ENCODE measurements at regions not wholly inside any gene's neighbourhood (a gene's known extent, or its start where the extent isn't known, plus 50 kb on each side); places are given as distances from the start of the nearest gene placed in this dataset.

DNA sequence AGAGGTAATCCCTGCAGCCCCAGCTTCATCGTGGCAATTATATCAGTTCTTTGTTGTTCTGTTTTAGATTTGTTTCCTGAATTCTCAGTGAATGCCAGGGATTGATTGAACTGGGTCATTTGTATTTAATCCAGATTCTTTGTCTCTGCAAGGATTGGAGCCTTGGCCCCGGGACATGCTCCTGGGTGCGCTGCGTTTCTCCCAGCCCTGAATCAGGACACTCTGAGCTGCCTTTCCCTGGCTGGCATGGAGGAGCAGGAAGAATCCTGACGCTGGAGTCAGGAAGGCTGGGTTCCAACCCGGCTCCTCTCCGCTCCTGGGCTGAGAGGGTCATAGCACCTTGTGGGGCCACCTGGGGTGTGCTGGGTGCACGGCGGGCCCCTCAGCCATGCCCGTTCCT is 545.6 kb downstream of the QKI start:
- Histone ChIP-seq H3K27me3 (replicated peaks; ENCODE audit: insufficient read depth) (peaks cover 3% of the 10 kb centered on the region; the same call in 1 of the 2 replicates), H3K36me3 (ENCODE audit: low read depth) (no peaks in the 10 kb centered on the region), H3K9ac (no peak overlapping the region), H3K9me3 (ENCODE audit: low read depth) (no peaks in the 10 kb centered on the region), H3K9me2 (ENCODE audit: insufficient read depth) (no peaks in the 10 kb centered on the region), H4K20me1 (ENCODE audit: insufficient read depth) (no peaks in the 10 kb centered on the region), H2AFZ (no peak overlapping the region), H3K4me2 (ENCODE audit: unreplicated experiment) (no peak overlapping the region), H3F3A (ENCODE audit: insufficient read depth) (0 out of 2 replicates have a peak, but pooled peaks cover 5% of the 10 kb centered on the region), H3K4me3 (no peak overlapping the region), H3K79me2 (ENCODE audit: insufficient read depth) (no peaks in the 10 kb centered on the region), H3K4me1 (ENCODE audit: insufficient read depth) (peaks cover 4% of the 10 kb centered on the region; the same call in 1 of the 2 replicates), H3K27ac (no peak overlapping the region)
- TF ChIP-seq EZH2phosphoT487 (IDR thresholded peaks at IDR 0.05; ENCODE audit: insufficient read depth, low read depth) (no peak), EZH2 (IDR thresholded peaks at IDR 0.05; ENCODE audit: insufficient read depth, poor library complexity, severe bottlenecking) (no peak)
- no peak for DNase-seq
- 28 to 30% methylated on average over 10 of the region's 10 CpGs for WGBS, 2 experiments (ENCODE audit: low coverage in 1 of 2, low lambda C conversion rate in 2 of 2, missing lambda C conversion rate in 2 of 2)
- in situ Hi-C loops (cut with MboI): loop anchor here (25.0 kb wide), 2 partner anchors 773 to 1098 kb away; no protein-coding TSS in a partner anchor

DNA sequence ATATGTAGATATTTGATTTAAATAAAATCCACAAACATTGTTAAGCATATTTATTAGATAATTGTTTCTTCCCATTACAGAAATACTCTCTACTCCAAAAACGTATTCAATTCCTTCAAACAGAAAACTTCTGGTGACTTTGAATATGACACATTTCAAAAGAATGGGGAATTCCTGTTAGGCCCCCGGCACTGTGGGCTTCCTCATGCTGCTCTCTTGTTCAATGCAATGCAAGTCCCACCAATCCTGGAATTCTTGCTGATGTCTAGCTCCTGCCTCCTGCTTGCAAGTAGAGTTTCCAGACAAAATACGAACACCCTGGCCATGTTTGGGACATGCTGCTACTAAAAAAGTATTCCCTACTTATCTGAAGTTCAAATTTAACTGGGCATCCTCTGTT is 544.1 kb downstream of the QKI start:
- no peaks in the 10 kb centered on the region for H3K36me3 ChIP-seq (ENCODE audit: low read depth)
- H2AFZ ChIP-seq: no peak overlapping the region
- H3K27me3 ChIP-seq (replicated peaks; ENCODE audit: insufficient read depth): peaks cover 3% of the 10 kb centered on the region; the same call in 1 of the 2 replicates
- H3K4me1 ChIP-seq (ENCODE audit: insufficient read depth): peaks cover 4% of the 10 kb centered on the region; the same call in 1 of the 2 replicates
- H3F3A ChIP-seq (ENCODE audit: insufficient read depth): 0 out of 2 replicates have a peak, but pooled peaks cover 10% of the 10 kb centered on the region
- H3K9me3 ChIP-seq (ENCODE audit: low read depth): no peaks in the 10 kb centered on the region
- H3K79me2 ChIP-seq (ENCODE audit: insufficient read depth): no peaks in the 10 kb centered on the region
- no peaks in the 10 kb centered on the region for H3K9me2 ChIP-seq (ENCODE audit: insufficient read depth)
- no peak overlapping the region for H3K27ac ChIP-seq
- DNase-seq: peak; percentile 19
- TF ChIP-seq EZH2 (IDR thresholded peaks at IDR 0.05; ENCODE audit: insufficient read depth, poor library complexity, severe bottlenecking): no peak
- TF ChIP-seq EZH2phosphoT487 (IDR thresholded peaks at IDR 0.05; ENCODE audit: insufficient read depth, low read depth): no peak
- in situ Hi-C loops (cut with MboI): loop anchor here (10.0 to 25.0 kb wide), 3 partner anchors 524 to 1096 kb away; no protein-coding TSS in a partner anchor
- no peak overlapping the region for H3K9ac ChIP-seq
- H3K4me3 ChIP-seq: no peak overlapping the region
- H3K4me2 ChIP-seq (ENCODE audit: unreplicated experiment): no peak overlapping the region
- H4K20me1 ChIP-seq (ENCODE audit: insufficient read depth): no peaks in the 10 kb centered on the region
- WGBS, 2 experiments (ENCODE audit: low coverage in 1 of 2, low lambda C conversion rate in 2 of 2, missing lambda C conversion rate in 2 of 2): 41 to 47% methylated on average over 3 of the region's 3 CpGs

- 9 to 12% methylated on average over 12 of the region's 12 CpGs for WGBS, 2 experiments (ENCODE audit: low coverage in 1 of 2, low lambda C conversion rate in 2 of 2, missing lambda C conversion rate in 2 of 2)
- H3K27ac ChIP-seq: no peak overlapping the region
- peak overlapping the region; percentile 85 for H3K4me2 ChIP-seq (ENCODE audit: unreplicated experiment)
- H3K4me1 ChIP-seq (ENCODE audit: insufficient read depth): peaks cover 4% of the 10 kb centered on the region; the same call in 1 of the 2 replicates
- no peaks in the 10 kb centered on the region for H3K36me3 ChIP-seq (ENCODE audit: low read depth)
- peak overlapping the region; percentile 54 for H3K4me3 ChIP-seq
- H3K9ac ChIP-seq: no peak overlapping the region
- no peaks in the 10 kb centered on the region for H4K20me1 ChIP-seq (ENCODE audit: insufficient read depth)
- H3K9me3 ChIP-seq (ENCODE audit: low read depth): no peaks in the 10 kb centered on the region
- 0 out of 2 replicates have a peak, but pooled peaks cover 10% of the 10 kb centered on the region for H3F3A ChIP-seq (ENCODE audit: insufficient read depth)
- TF ChIP-seq EZH2 (IDR thresholded peaks at IDR 0.05; ENCODE audit: insufficient read depth, poor library complexity, severe bottlenecking) (no peak), EZH2phosphoT487 (IDR thresholded peaks at IDR 0.05; ENCODE audit: insufficient read depth, low read depth) (no peak)
- in situ Hi-C loops (cut with MboI): loop anchor here (10.0 to 25.0 kb wide), 3 partner anchors 522 to 1094 kb away; no protein-coding TSS in a partner anchor
- H2AFZ ChIP-seq: peak overlapping the region; percentile 33; the same call in 1 of the 2 replicates
- H3K79me2 ChIP-seq (ENCODE audit: insufficient read depth): no peaks in the 10 kb centered on the region
- H3K27me3 ChIP-seq (replicated peaks; ENCODE audit: insufficient read depth): peaks cover 3% of the 10 kb centered on the region; the same call in 1 of the 2 replicates
- no peaks in the 10 kb centered on the region for H3K9me2 ChIP-seq (ENCODE audit: insufficient read depth)
- DNase-seq: peak; percentile 82
Observed at GRCh38 chr6:163956571-163957407, 542.3 kb downstream of the QKI start.

- H3F3A ChIP-seq (ENCODE audit: insufficient read depth): 0 out of 2 replicates have a peak, but pooled peaks cover 10% of the 10 kb centered on the region
Observed at GRCh38 chr6:163955756-163956155, 541.2 kb downstream of the QKI start.

More at GRCh38 chr6:163955756-163956155, 541.2 kb downstream of the QKI start:
- no peak overlapping the region for H2AFZ ChIP-seq
- H3K36me3 ChIP-seq (ENCODE audit: low read depth): no peaks in the 10 kb centered on the region
- H3K27me3 ChIP-seq (replicated peaks; ENCODE audit: insufficient read depth): peaks cover 3% of the 10 kb centered on the region; the same call in 1 of the 2 replicates
- H3K9me2 ChIP-seq (ENCODE audit: insufficient read depth): no peaks in the 10 kb centered on the region
- H3K79me2 ChIP-seq (ENCODE audit: insufficient read depth): no peaks in the 10 kb centered on the region
- H3K9me3 ChIP-seq (ENCODE audit: low read depth): no peaks in the 10 kb centered on the region
- DNase-seq: no peak
- 82% methylated on average over 4 of the region's 4 CpGs for WGBS, 2 experiments (ENCODE audit: low coverage in 1 of 2, low lambda C conversion rate in 2 of 2, missing lambda C conversion rate in 2 of 2)
- in situ Hi-C loops (cut with MboI): loop anchor here (10.0 to 25.0 kb wide), 3 partner anchors 521 to 1093 kb away; no protein-coding TSS in a partner anchor
- no peak for TF ChIP-seq EZH2phosphoT487 (IDR thresholded peaks at IDR 0.05; ENCODE audit: insufficient read depth, low read depth)
- TF ChIP-seq EZH2 (IDR thresholded peaks at IDR 0.05; ENCODE audit: insufficient read depth, poor library complexity, severe bottlenecking): no peak
- no peak overlapping the region for H3K4me3 ChIP-seq
- peaks cover 4% of the 10 kb centered on the region; the same call in 1 of the 2 replicates for H3K4me1 ChIP-seq (ENCODE audit: insufficient read depth)
- H3K27ac ChIP-seq: no peak overlapping the region
- H4K20me1 ChIP-seq (ENCODE audit: insufficient read depth): no peaks in the 10 kb centered on the region
- H3K9ac ChIP-seq: no peak overlapping the region
- H3K4me2 ChIP-seq (ENCODE audit: unreplicated experiment): no peak overlapping the region
